A549 (cell line): ENCODE measurements at regions not wholly inside any gene's neighbourhood (a gene's known extent, or its start where the extent isn't known, plus 50 kb on each side); places are given as distances from the start of the nearest gene placed in this dataset.

Experiments used
- ATAC-seq, 2 experiments: fragments of 200-7000 bp in 1 of 2; fragments of >200 bp in 1 of 2; cut with Nextera tagmentation in 1 of 2; cut with Tn5 transposase in 1 of 2; 3 replicates each; pipeline versions ENCODE4 v1.8.0 to v1.9.1; 2018 to 2020; ENCODE audit warnings: mild to moderate bottlenecking in 1 of 2, moderate library complexity in 1 of 2
- CTCF ChIA-PET: fragments of 300-600 bp; sonication (Branson Sonifier 250); formaldehyde crosslinking; extraction: SDS; loops from one replicate; lab custom pipeline; 2021; ENCODE audit warnings: antibody characterized with exemption, inconsistent platforms; lab: Yijun Ruan, JAX
- POLR2A ChIA-PET: fragments of 350-600 bp; formaldehyde crosslinking; extraction: SDS; loops from one replicate; lab custom pipeline; 2021; ENCODE audit warnings: antibody characterized with exemption, inconsistent platforms; lab: Yijun Ruan, JAX
- DNase-seq, 2 experiments: peaks; one replicate each; pipeline versions ENCODE4 v3.0.0 to v3.0.0-alpha.2; 2011 to 2016; ENCODE audit warnings: low read depth in 1 of 2, low spot score in 1 of 2
- FAIRE-seq: peaks from 2 replicates; lab custom pipeline; 2011; peaks lifted over from hg19 to GRCh38; lab: Jason Lieb, UNC
- H3K27ac ChIP-seq, 2 experiments: fragments of >200 bp; sonication (Bioruptor Twin); formaldehyde crosslinking; 3 replicates each; pipeline ENCODE4 v1.5.1; 2016 to 2017
- H3K4me1 ChIP-seq: fragments of >200 bp; sonication (Bioruptor Twin); formaldehyde crosslinking; 3 replicates; pipeline ENCODE4 v1.6.1; 2016
- H3K4me2 ChIP-seq: fragments of >200 bp; sonication (Bioruptor Twin); formaldehyde crosslinking; 3 replicates; pipeline ENCODE4 v1.6.1; 2016
- H3K4me3 ChIP-seq: fragments of >200 bp; sonication (Bioruptor Twin); formaldehyde crosslinking; 3 replicates; pipeline ENCODE4 v1.5.1; 2016
- H3K9me3 ChIP-seq: fragments of >200 bp; sonication (Bioruptor Twin); formaldehyde crosslinking; 3 replicates; pipeline ENCODE4 v1.6.1; 2016
- BHLHE40 ChIP-seq: IDR thresholded peaks from 2 replicates; pipeline ENCODE4 v1.6.1; 2012; ENCODE audit warnings: low read depth, low read length, inconsistent platforms
- CBX8 ChIP-seq: fragments of 200-600 bp; sonication (generic); IDR thresholded peaks from 2 replicates; pipeline ENCODE4 v1.6.1; 2016
- CEBPB ChIP-seq, 2 experiments: fragments of >200 bp in 1 of 2; sonication (Bioruptor Twin) in 1 of 2; formaldehyde crosslinking in 1 of 2; IDR thresholded peaks; 2 replicates each; pipeline ENCODE4 v1.6.1; 2012 to 2016
- CHD2 ChIP-seq: fragments of 150-350 bp; IDR thresholded peaks from 2 replicates; pipeline ENCODE4 v1.6.1; 2014; ENCODE audit warnings: low read length; ENCODE audit not compliant: partially characterized antibody
- CHD4 ChIP-seq: fragments of 200-600 bp; sonication (generic); IDR thresholded peaks from 2 replicates; pipeline ENCODE4 v1.6.1; 2016; ENCODE audit warnings: antibody characterized with exemption, mild to moderate bottlenecking, borderline replicate concordance
- EP300 ChIP-seq, 2 experiments: fragments of >200 bp; sonication (Bioruptor Twin); formaldehyde crosslinking; IDR thresholded peaks; 2 replicates in 1 of 2; 3 replicates in 1 of 2; pipeline ENCODE4 v1.6.1; 2016 to 2017
- FOSL2 ChIP-seq, 2 experiments: fragments of 450-650 bp in 1 of 2; fragments of >200 bp in 1 of 2; sonication (Bioruptor Twin) in 1 of 2; formaldehyde crosslinking; IDR thresholded peaks; 2 replicates each; pipeline versions ENCODE4 v1.5.0 to v1.6.1; 2016 to 2020; ENCODE audit warnings: mild to moderate bottlenecking in 1 of 2, moderate library complexity in 1 of 2
- GATA3 ChIP-seq: IDR thresholded peaks from 2 replicates; pipeline ENCODE4 v1.6.1; 2012; ENCODE audit warnings: borderline replicate concordance
- HDAC2 ChIP-seq: fragments of 200-600 bp; sonication (generic); IDR thresholded peaks from 2 replicates; pipeline ENCODE4 v1.6.1; 2016
- HOXB5 ChIP-seq: fragments of 250-450 bp; sonication (Bioruptor Pico); IDR thresholded peaks from 2 replicates; pipeline ENCODE4 v1.5.0; 2020; ENCODE audit warnings: mild to moderate bottlenecking, moderate library complexity
- MAFK ChIP-seq: fragments of 450-650 bp; IDR thresholded peaks from 2 replicates; pipeline ENCODE4 v1.6.1; 2014; ENCODE audit not compliant: partially characterized antibody
- NPAS2 ChIP-seq: fragments of 250-450 bp; sonication (Bioruptor Pico); IDR thresholded peaks from 2 replicates; pipeline ENCODE4 v1.8.0; 2022; ENCODE audit warnings: mild to moderate bottlenecking, moderate library complexity, borderline replicate concordance
- RFX5 ChIP-seq: fragments of 450-650 bp; IDR thresholded peaks from 2 replicates; pipeline ENCODE4 v1.7.1; 2014; ENCODE audit warnings: antibody characterized with exemption, mild to moderate bottlenecking, moderate library complexity
- SMC3 ChIP-seq: fragments of >200 bp; sonication (Bioruptor Twin); formaldehyde crosslinking; IDR thresholded peaks from 3 replicates; pipeline ENCODE4 v1.6.1; 2018; ENCODE audit warnings: inconsistent platforms
- SREBF2 ChIP-seq: fragments of 450-650 bp; IDR thresholded peaks from 2 replicates; pipeline ENCODE4 v1.6.1; 2014; ENCODE audit warnings: mild to moderate bottlenecking, moderate library complexity
- TP53 ChIP-seq: fragments of 250-450 bp; sonication (Bioruptor Pico); IDR thresholded peaks from 2 replicates; pipeline ENCODE4 v1.5.0; 2021; ENCODE audit warnings: mild to moderate bottlenecking, moderate library complexity
- ZC3H11A ChIP-seq: fragments of 450-650 bp; IDR thresholded peaks from 2 replicates; pipeline ENCODE4 v1.6.1; 2014; ENCODE audit warnings: antibody characterized with exemption, mild to moderate bottlenecking
- ZFP36 ChIP-seq: fragments of 450-650 bp; IDR thresholded peaks from 2 replicates; pipeline ENCODE4 v1.6.1; 2014; ENCODE audit warnings: borderline replicate concordance; ENCODE audit not compliant: partially characterized antibody
- WGBS: methylation state at CpG from one replicate; pipeline ENCODE4 v1.1.6; 2017; ENCODE audit errors: missing lambda C conversion rate; 5-methylcytosine and 5-hydroxymethylcytosine counted together
- TF ChIP-seq, protein P1 (sequence below): fragments of >200 bp; sonication (Bioruptor Twin); formaldehyde crosslinking; IDR thresholded peaks from 3 replicates; pipeline ENCODE4 v1.5.1; 2016
- TF ChIP-seq, protein P2 (sequence below): fragments of >200 bp; sonication (Bioruptor Twin); formaldehyde crosslinking; IDR thresholded peaks from 2 replicates; pipeline ENCODE4 v1.6.1; 2016
- TF ChIP-seq, protein P3 (sequence below): fragments of 250-450 bp; sonication (Bioruptor Pico); IDR thresholded peaks from 2 replicates; pipeline ENCODE4 v1.5.0; 2021; ENCODE audit warnings: mild to moderate bottlenecking, moderate library complexity, borderline replicate concordance
- TF ChIP-seq, protein P4 (sequence below): fragments of 150-350 bp; IDR thresholded peaks from 2 replicates; pipeline ENCODE4 v1.6.1; 2014; ENCODE audit warnings: low read depth, mild to moderate bottlenecking, low read length
- TF ChIP-seq, protein P5 (sequence below): IDR thresholded peaks from 2 replicates; pipeline ENCODE4 v1.6.1; 2012; ENCODE audit warnings: low read depth, borderline replicate concordance
- TF ChIP-seq, protein P6 (sequence below): fragments of 450-650 bp; IDR thresholded peaks from 2 replicates; pipeline ENCODE4 v1.6.1; 2014; ENCODE audit warnings: antibody characterized with exemption

DNA sequence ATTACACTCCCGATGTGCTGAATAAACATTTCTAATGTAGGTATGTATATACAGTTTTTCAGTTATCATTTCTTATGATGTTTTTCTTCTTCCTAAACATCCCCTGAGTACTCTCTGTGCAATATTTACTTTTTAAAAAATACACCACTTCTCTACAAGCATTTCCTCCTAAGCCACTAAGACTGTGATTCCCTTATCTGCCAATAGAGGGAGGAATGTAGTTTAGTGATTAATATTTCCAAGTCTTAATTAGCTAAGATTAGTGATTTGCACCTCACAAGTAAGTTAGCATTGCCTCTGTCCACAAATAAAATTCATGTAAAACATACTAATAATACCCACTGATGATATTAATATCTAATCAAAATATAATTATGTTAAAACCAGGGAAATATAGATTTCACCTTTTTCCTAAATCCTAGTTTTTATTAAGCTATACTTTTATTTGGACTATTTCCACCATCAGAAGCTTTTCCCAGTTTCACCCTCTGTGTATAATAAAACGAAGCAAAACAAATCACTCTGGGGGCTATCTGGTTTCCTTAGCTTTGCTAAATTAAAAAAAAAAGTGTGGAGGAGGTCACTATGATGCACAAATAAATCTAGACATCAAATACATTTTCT lies 909.1 kb downstream of the FAT4 start:
- no peak overlapping the region for H3K27ac ChIP-seq
- no peak overlapping the region for H3K4me3 ChIP-seq
- FAIRE-seq (no peak), ATAC-seq (no peak)
- H3K4me2 ChIP-seq, result no peak overlapping the region
- ChIA-PET CTCF (interaction anchor here (1.2 kb wide), 1 partner anchor 359 kb away, joined by 3 read pairs; no protein-coding TSS in a partner anchor), POLR2A (no interaction called here)
- H3K4me1 ChIP-seq, result no peaks in the 10 kb centered on the region
- no peaks in the 10 kb centered on the region for H3K9me3 ChIP-seq
- TF ChIP-seq, protein P1, sequence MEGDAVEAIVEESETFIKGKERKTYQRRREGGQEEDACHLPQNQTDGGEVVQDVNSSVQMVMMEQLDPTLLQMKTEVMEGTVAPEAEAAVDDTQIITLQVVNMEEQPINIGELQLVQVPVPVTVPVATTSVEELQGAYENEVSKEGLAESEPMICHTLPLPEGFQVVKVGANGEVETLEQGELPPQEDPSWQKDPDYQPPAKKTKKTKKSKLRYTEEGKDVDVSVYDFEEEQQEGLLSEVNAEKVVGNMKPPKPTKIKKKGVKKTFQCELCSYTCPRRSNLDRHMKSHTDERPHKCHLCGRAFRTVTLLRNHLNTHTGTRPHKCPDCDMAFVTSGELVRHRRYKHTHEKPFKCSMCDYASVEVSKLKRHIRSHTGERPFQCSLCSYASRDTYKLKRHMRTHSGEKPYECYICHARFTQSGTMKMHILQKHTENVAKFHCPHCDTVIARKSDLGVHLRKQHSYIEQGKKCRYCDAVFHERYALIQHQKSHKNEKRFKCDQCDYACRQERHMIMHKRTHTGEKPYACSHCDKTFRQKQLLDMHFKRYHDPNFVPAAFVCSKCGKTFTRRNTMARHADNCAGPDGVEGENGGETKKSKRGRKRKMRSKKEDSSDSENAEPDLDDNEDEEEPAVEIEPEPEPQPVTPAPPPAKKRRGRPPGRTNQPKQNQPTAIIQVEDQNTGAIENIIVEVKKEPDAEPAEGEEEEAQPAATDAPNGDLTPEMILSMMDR, result 0 out of 3 replicates have a peak, but pooled peaks have one; percentile 10
- TF ChIP-seq, protein P2, sequence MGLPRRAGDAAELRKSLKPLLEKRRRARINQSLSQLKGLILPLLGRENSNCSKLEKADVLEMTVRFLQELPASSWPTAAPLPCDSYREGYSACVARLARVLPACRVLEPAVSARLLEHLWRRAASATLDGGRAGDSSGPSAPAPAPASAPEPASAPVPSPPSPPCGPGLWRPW, result no peak
- TF ChIP-seq EP300 (IDR thresholded peaks at IDR 0.05) (no peak), ZFP36 (no peak)
- TF ChIP-seq, all 56 proteins: peak for 1
- WGBS, result 28% methylated on average over 2 of the region's 2 CpGs
- DNase-seq, result peak in 1 of 2 experiments; percentile 4

DNA sequence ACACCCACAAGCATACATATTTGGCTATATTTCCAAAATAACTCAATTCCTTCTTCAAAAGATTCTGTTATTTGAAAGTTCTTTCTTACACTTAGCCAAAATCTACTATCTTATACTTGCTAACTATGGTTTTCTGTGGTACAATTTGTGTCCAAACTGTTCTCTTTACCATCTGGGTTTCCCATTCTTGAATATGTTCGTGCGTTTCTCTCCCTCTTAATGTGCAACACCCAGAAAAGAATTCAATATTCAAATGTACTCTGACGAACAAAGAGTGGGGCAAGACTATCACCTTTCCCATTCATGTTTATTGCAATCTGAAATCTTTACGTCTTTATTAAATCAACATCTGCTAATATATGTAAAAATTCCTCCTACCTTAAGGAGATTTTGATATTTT lies 912.7 kb downstream of the FAT4 start:
- no peak overlapping the region for H3K4me2 ChIP-seq
- H3K27ac ChIP-seq, result no peak overlapping the region
- 48% methylated on average over 4 of the region's 4 CpGs for WGBS
- H3K4me3 ChIP-seq, result no peak overlapping the region
- FAIRE-seq (no peak), ATAC-seq (no peak), DNase-seq (no peak)
- no peaks in the 10 kb centered on the region for H3K4me1 ChIP-seq
- H3K9me3 ChIP-seq, result no peaks in the 10 kb centered on the region
- no peak for TF ChIP-seq SMC3
- TF ChIP-seq ZC3H11A, result no peak
- TF ChIP-seq, protein P3, sequence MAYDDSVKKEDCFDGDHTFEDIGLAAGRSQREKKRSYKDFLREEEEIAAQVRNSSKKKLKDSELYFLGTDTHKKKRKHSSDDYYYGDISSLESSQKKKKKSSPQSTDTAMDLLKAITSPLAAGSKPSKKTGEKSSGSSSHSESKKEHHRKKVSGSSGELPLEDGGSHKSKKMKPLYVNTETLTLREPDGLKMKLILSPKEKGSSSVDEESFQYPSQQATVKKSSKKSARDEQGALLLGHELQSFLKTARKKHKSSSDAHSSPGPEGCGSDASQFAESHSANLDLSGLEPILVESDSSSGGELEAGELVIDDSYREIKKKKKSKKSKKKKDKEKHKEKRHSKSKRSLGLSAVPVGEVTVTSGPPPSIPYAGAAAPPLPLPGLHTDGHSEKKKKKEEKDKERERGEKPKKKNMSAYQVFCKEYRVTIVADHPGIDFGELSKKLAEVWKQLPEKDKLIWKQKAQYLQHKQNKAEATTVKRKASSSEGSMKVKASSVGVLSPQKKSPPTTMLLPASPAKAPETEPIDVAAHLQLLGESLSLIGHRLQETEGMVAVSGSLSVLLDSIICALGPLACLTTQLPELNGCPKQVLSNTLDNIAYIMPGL (CRISPR knock-in tag), result no peak
- TF ChIP-seq, protein P2, result no peak
- no peak for TF ChIP-seq SREBF2
- TF ChIP-seq CEBPB (IDR thresholded peaks at IDR 0.05), result no peak
- TF ChIP-seq ZFP36, result no peak
- TF ChIP-seq MAFK, result no peak
- TF ChIP-seq RFX5, result no peak
- TF ChIP-seq FOSL2 (IDR thresholded peaks at IDR 0.05), result no peak
- TF ChIP-seq FOSL2 (CRISPR knock-in tag; IDR thresholded peaks at IDR 0.05), result no peak
- TF ChIP-seq CHD4, result no peak
- TF ChIP-seq HOXB5 (CRISPR knock-in tag), result no peak
- no peak for TF ChIP-seq HDAC2
- TF ChIP-seq, protein P4, sequence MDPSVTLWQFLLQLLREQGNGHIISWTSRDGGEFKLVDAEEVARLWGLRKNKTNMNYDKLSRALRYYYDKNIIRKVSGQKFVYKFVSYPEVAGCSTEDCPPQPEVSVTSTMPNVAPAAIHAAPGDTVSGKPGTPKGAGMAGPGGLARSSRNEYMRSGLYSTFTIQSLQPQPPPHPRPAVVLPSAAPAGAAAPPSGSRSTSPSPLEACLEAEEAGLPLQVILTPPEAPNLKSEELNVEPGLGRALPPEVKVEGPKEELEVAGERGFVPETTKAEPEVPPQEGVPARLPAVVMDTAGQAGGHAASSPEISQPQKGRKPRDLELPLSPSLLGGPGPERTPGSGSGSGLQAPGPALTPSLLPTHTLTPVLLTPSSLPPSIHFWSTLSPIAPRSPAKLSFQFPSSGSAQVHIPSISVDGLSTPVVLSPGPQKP, result no peak
- CTCF ChIA-PET, result no interaction called here
- POLR2A ChIA-PET, result no interaction called here

DNA sequence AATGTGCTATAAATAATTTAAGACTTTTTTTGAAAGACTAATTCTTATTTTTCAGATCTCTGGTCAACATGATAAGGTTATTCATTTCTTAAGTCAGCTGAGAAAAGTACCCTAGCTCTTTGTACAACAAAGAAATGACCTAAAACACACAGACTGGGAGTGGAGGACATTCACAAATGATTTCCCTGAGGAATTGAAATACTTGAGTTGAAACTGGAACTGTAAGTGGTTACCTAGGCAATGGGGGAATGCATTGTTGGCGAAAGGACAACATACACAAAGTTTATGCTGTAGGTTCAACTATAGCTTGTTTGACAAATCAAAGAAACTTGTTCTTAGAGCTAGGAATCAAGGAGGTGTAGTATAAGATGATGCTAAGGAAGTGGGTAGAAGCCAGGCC lies 915.5 kb downstream of the FAT4 start:
- no peak overlapping the region for H3K4me2 ChIP-seq
- H3K27ac ChIP-seq, result no peak overlapping the region
- 56% methylated on average over 1 of the region's 1 CpG for WGBS
- no peak overlapping the region for H3K4me3 ChIP-seq
- FAIRE-seq, result no peak
- no peak for ATAC-seq
- H3K9me3 ChIP-seq, result no peaks in the 10 kb centered on the region
- no peak for DNase-seq
- POLR2A ChIA-PET, result no interaction called here
- no peaks in the 10 kb centered on the region for H3K4me1 ChIP-seq
- CTCF ChIA-PET, result no interaction called here
- TF ChIP-seq TP53 (CRISPR knock-in tag) (no peak), GATA3 (no peak), NPAS2 (no peak), HDAC2 (no peak), BHLHE40 (no peak), MAFK (no peak), ZFP36 (no peak), CBX8 (no peak), CHD2 (no peak), SMC3 (no peak)
- TF ChIP-seq, protein P5, sequence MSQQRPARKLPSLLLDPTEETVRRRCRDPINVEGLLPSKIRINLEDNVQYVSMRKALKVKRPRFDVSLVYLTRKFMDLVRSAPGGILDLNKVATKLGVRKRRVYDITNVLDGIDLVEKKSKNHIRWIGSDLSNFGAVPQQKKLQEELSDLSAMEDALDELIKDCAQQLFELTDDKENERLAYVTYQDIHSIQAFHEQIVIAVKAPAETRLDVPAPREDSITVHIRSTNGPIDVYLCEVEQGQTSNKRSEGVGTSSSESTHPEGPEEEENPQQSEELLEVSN, result no peak
- TF ChIP-seq, protein P6, sequence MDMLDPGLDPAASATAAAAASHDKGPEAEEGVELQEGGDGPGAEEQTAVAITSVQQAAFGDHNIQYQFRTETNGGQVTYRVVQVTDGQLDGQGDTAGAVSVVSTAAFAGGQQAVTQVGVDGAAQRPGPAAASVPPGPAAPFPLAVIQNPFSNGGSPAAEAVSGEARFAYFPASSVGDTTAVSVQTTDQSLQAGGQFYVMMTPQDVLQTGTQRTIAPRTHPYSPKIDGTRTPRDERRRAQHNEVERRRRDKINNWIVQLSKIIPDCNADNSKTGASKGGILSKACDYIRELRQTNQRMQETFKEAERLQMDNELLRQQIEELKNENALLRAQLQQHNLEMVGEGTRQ, result no peak
- TF ChIP-seq, protein P2, result no peak
- TF ChIP-seq, protein P4, result no peak
